B cell (primary cell): ENCODE measurements at regions not wholly inside any gene's neighbourhood (a gene's known extent, or its start where the extent isn't known, plus 50 kb on each side); places are given as distances from the start of the nearest gene placed in this dataset.

Experiments
- ATAC-seq: fragments of 200-7000 bp; cut with Tn5 transposase; one replicate; pipeline ENCODE4 v1.10.0; 2021; ENCODE audit warnings: low read depth, mild to moderate bottlenecking, moderate number of reproducible peaks, moderate library complexity
- CTCF ChIA-PET: fragments of 350-600 bp; sonication (Branson Sonifier 250); formaldehyde crosslinking; loops from one replicate; lab custom pipeline; 2021; ENCODE audit warnings: antibody characterized with exemption, inconsistent platforms; lab: Charles Lee
- POLR2A ChIA-PET: fragments of 350-600 bp; sonication (Branson Sonifier 250); formaldehyde crosslinking; loops from one replicate; lab custom pipeline; 2021; ENCODE audit warnings: antibody characterized with exemption; lab: Charles Lee
- DNase-seq: peaks from one replicate; pipeline ENCODE4 v3.0.0; 2013
- H2AFZ ChIP-seq: 2 replicates; pipeline ENCODE4 v1.6.1; 2012; ENCODE audit warnings: mild to moderate bottlenecking, low read depth, low read length; ENCODE audit not compliant: insufficient read depth, poor library complexity, severe bottlenecking
- H3K27ac ChIP-seq, 2 donors: 1 replicate in 1 of 2; 2 replicates in 1 of 2; pipeline ENCODE4 v1.5.1; 2012 to 2013; ENCODE audit warnings: low read length in 2 of 2, mild to moderate bottlenecking in 2 of 2, moderate library complexity in 1 of 2
- H3K27me3 ChIP-seq, 4 experiments: fragments of 200-600 bp in 1 of 4; sonication (generic) in 1 of 4; replicated peaks in 1 of 4; 1 replicate in 2 of 4; 2 replicates in 2 of 4; pipeline versions ENCODE4 v1.6.1 to v1.7.0; 2013 to 2016; ENCODE audit warnings: low read length in 3 of 4, mild to moderate bottlenecking in 2 of 4, mixed read lengths in 1 of 4, moderate library complexity in 1 of 4; ENCODE audit not compliant: insufficient read depth in 4 of 4, control insufficient read depth in 3 of 4; ENCODE audit errors: control extremely low read depth in 1 of 4
- H3K36me3 ChIP-seq, 2 experiments: replicated peaks in 1 of 2; 1 replicate in 1 of 2; 2 replicates in 1 of 2; pipeline versions ENCODE4 v1.6.1 to v1.7.1; 2013; ENCODE audit warnings: low read length in 1 of 2; ENCODE audit not compliant: insufficient read depth in 2 of 2, control insufficient read depth in 1 of 2; ENCODE audit errors: control extremely low read depth in 1 of 2, extremely low read depth in 1 of 2
- H3K4me1 ChIP-seq, 2 donors: fragments of 200-600 bp in 1 of 2; sonication (generic) in 1 of 2; 1 replicate in 1 of 2; 2 replicates in 1 of 2; pipeline versions ENCODE4 v1.5.1 to v1.6.1; 2013 to 2017; ENCODE audit warnings: low read length in 2 of 2; ENCODE audit not compliant: control insufficient read depth in 2 of 2, insufficient read depth in 2 of 2
- H3K4me2 ChIP-seq: replicated peaks from 2 replicates; pipeline ENCODE3; 2012; ENCODE audit warnings: mild to moderate bottlenecking, low read depth, low read length; ENCODE audit not compliant: poor library complexity, severe bottlenecking
- H3K4me3 ChIP-seq, 5 experiments: fragments of 200-600 bp in 1 of 5; sonication (generic) in 1 of 5; 1 replicate in 3 of 5; 2 replicates in 2 of 5; pipeline versions ENCODE4 v1.5.1 to v1.7.0; 2011 to 2016; ENCODE audit warnings: low read length in 4 of 5, mild to moderate bottlenecking in 4 of 5, low read depth in 2 of 5, control low read depth in 1 of 5, moderate library complexity in 1 of 5; ENCODE audit not compliant: insufficient read depth in 1 of 5; ENCODE audit errors: control extremely low read depth in 1 of 5, extremely low read depth in 1 of 5
- H3K79me2 ChIP-seq: fragments of 200-600 bp; sonication (generic); one replicate; pipeline ENCODE4 v1.6.0; 2016; ENCODE audit warnings: low read length; ENCODE audit not compliant: control insufficient read depth, insufficient read depth
- H3K9ac ChIP-seq: fragments of 200-600 bp; sonication (generic); 2 replicates; pipeline ENCODE4 v1.6.1; 2017; ENCODE audit warnings: mild to moderate bottlenecking, low read length, moderate library complexity
- H3K9me3 ChIP-seq, 3 donors: one replicate each; pipeline versions ENCODE4 v1.6.1 to v1.7.1; 2013; ENCODE audit warnings: low read length in 2 of 3; ENCODE audit not compliant: control insufficient read depth in 2 of 3, insufficient read depth in 1 of 3; ENCODE audit errors: control extremely low read depth in 1 of 3
- H4K20me1 ChIP-seq: 2 replicates; pipeline ENCODE4 v1.6.0; 2012; ENCODE audit warnings: mild to moderate bottlenecking, low read length; ENCODE audit not compliant: insufficient read depth, control insufficient read depth, poor library complexity, severe bottlenecking
- H3K27ac Mint-ChIP-seq: one replicate; pipeline ENCODE4 v1.8.0; 2021; ENCODE audit warnings: mixed read lengths
- H3K27me3 Mint-ChIP-seq: one replicate; pipeline ENCODE4 v1.8.0; 2021; ENCODE audit warnings: mixed read lengths
- H3K4me1 Mint-ChIP-seq: one replicate; pipeline ENCODE4 v1.8.0; 2021; ENCODE audit warnings: mixed read lengths
- H3K4me3 Mint-ChIP-seq: one replicate; pipeline ENCODE4 v1.8.0; 2021; ENCODE audit warnings: mixed read lengths
- H3K9me3 Mint-ChIP-seq: one replicate; pipeline ENCODE4 v1.8.0; 2022; ENCODE audit warnings: mixed read lengths; ENCODE audit not compliant: insufficient read depth
- CTCF ChIP-seq: fragments of 200-600 bp; IDR thresholded peaks from one replicate; pipeline ENCODE4 v1.8.0; 2022; ENCODE audit warnings: antibody characterized with exemption, mild to moderate bottlenecking
- EZH2 ChIP-seq: IDR thresholded peaks from 2 replicates; pipeline ENCODE4 v1.6.1; 2012; ENCODE audit warnings: borderline replicate concordance, low read depth, mild to moderate bottlenecking, moderate library complexity, low read length; ENCODE audit not compliant: insufficient read depth, poor library complexity, severe bottlenecking
- WGBS: methylation state at CpG from one replicate; pipeline ENCODE4 v1.1.5; 2013; ENCODE audit warnings: missing lambda C conversion rate; ENCODE audit not compliant: insufficient coverage; 5-methylcytosine and 5-hydroxymethylcytosine counted together
- intact Hi-C: fragments of 100-400 bp; cut with micrococcal nuclease; formaldehyde crosslinking; loops from one replicate; pipeline ENCODE4 v1.10.0; 2022

- H3K27ac Mint-ChIP-seq, result no peak overlapping the region
- Histone ChIP-seq H3K27me3 (no peaks in the 10 kb centered on the region), H3K4me2 (no peak overlapping the region), H3K4me3 (no peak overlapping the region), H2AFZ (no peak overlapping the region), H3K9me3 (no peaks in the 10 kb centered on the region), H4K20me1 (no peaks in the 10 kb centered on the region), H3K36me3 (no peaks in the 10 kb centered on the region), H3K27ac (no peak overlapping the region), H3K79me2 (no peaks in the 10 kb centered on the region), H3K4me1 (no peaks in the 10 kb centered on the region), H3K9ac (no peak overlapping the region)
- no peaks in the 10 kb centered on the region for H3K27me3 Mint-ChIP-seq
- no peak overlapping the region for H3K4me3 Mint-ChIP-seq
- ChIA-PET POLR2A (no interaction called here), CTCF (no interaction called here)
- no peaks in the 10 kb centered on the region for H3K9me3 Mint-ChIP-seq
- 100% methylated on average over 1 of the region's 1 CpG for WGBS
- TF ChIP-seq CTCF, result no peak
- intact Hi-C loops, result no loop called here
- H3K4me1 Mint-ChIP-seq, result no peaks in the 10 kb centered on the region
- DNase-seq (no peak), ATAC-seq (no peak)
Observed at GRCh38 chr1:188432427-188432826, 1603.7 kb downstream of the PLA2G4A start.

- Histone ChIP-seq H4K20me1 (no peaks in the 10 kb centered on the region), H3K27ac (no peak overlapping the region), H3K36me3 (no peaks in the 10 kb centered on the region), H3K9me3 (no peaks in the 10 kb centered on the region), H3K79me2 (no peaks in the 10 kb centered on the region), H2AFZ (no peak overlapping the region), H3K27me3 (no peaks in the 10 kb centered on the region), H3K4me1 (no peaks in the 10 kb centered on the region), H3K9ac (no peak overlapping the region), H3K4me2 (no peak overlapping the region), H3K4me3 (no peak overlapping the region)
- no CpG with 5 or more reads among the region's 2 CpGs for WGBS
- Mint-ChIP-seq H3K4me1 (no peaks in the 10 kb centered on the region), H3K9me3 (no peaks in the 10 kb centered on the region), H3K27ac (no peak overlapping the region), H3K4me3 (no peak overlapping the region), H3K27me3 (no peaks in the 10 kb centered on the region)
- ChIA-PET CTCF (no interaction called here), POLR2A (no interaction called here)
- intact Hi-C loops, result no loop called here
- DNase-seq, result no peak
- TF ChIP-seq EZH2, result no peak
- TF ChIP-seq CTCF, result no peak
- ATAC-seq, result no peak
Observed at GRCh38 chr1:188433425-188433824, 1604.7 kb downstream of the PLA2G4A start.
